NCI-H1105 (cell line): ENCODE measurements at regions not wholly inside any gene's neighbourhood (a gene's known extent, or its start where the extent isn't known, plus 50 kb on each side); places are given as distances from the start of the nearest gene placed in this dataset.

Experiments
- DNase-seq: peaks from one replicate; lab custom pipeline; 2025; lab: John Stamatoyannopoulos, UW

DNA sequence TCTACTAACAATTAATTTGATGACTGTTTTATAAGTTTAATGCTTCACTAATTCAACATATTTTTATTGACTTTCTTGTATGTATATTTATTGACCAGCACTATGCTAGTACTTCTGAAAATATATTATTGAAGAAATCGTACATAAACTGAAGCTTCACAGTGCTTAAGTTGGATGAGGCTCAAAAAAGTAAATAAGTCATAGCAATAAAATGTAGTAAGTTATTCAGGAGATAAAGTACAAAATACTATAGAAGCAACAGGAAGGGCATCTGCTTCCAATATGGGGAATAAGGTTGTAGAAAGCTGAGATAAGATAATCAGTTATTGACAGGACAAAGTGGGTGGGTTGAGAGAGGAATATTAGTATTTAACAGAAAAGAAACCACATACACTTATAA, 944.9 kb upstream of the MIR17HG start:
- DNase-seq: no peak

DNA sequence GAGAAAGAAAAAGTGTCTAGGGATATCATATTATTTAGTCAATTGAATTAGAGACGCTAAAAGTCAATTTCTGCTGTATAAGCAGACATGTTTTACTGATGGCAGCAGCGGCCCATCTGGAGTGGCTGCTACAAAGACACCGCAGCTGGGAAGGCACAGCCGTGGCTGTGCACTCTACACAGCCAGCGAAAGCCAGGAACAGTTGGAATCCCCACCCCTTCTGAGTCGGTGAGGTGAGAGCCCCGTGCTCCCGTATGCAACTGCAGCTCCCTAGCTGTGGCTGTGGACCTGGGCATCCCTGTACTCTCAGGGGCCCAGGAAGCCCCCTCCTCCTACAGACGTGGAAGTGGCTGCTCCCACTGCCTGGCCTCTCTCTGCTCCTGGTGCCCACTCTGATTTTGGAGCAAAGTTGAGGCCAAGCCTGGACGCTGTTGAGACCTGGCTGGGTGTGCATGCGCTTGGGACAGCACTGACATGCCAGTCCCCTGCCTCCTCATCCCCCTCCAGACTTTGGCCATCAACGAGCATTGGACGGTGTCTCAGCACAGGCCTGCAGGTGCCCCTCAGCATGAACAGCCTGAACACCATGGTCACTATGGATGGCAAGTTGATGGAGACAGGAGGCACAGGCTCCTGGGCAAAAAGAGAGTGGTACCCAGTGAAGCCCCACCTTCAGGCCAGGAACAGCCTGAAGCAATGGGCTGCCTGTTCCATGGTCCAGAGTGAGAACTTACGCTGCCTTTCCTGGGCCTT, 944.0 kb upstream of the MIR17HG start:
- DNase-seq: no peak

DNA sequence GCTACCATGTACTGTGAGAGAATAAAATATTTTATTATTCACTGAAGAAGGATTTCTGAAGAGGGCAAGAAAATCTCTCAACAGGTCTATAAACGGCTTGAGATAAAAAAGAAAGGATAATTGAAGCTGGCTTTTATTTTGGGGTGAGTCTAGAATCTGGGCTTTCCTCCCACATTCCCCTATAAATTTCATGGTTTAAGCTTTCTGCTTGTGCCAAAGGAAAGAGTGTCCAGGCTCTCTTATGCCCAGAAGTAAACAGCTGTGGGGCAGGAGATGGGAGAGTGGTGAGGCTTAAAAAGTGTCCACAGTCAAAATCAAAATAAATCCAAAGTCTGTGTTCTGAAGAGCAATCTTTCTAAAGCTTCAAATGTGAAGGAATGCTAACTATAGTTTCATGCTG, 942.2 kb upstream of the MIR17HG start:
- no peak for DNase-seq

DNA sequence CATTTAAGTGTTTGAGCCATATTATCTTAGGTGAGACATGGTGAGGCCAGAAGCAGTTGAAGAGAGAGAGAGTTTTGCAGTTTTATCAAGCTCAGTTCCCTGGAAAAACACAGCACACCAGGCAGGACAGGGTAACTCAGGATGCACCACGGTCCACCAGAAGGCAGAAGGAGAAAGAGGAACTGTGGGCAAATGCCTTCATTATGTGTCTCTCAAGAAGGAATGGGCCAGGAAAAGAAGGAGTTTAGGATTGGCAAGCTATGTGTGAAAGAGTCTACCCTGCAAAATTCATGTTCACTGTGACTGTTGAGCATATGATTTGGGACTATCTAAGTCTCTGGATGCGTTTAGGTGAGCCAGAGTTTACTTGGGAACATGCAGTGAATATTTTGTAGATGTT, 934.5 kb upstream of the MIR17HG start:
- DNase-seq: no peak

DNA sequence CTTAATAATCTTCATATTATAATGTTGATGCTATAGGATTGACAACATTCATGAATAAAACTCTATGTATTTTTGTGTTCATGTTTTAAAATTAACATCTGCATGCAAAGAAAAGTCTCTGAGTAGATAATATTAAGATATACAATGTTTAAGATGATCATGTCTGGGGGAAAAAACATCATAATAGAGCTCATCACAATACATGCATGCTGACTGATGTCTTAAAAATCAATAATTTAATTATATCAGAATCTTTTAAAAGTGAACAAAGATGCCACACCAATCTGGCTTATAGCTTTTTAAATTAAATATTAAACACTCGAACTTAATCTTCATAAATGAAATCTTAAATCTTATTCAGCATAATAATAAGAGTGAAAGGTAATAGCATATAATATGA, 933.9 kb upstream of the MIR17HG start:
- no peak for DNase-seq

DNA sequence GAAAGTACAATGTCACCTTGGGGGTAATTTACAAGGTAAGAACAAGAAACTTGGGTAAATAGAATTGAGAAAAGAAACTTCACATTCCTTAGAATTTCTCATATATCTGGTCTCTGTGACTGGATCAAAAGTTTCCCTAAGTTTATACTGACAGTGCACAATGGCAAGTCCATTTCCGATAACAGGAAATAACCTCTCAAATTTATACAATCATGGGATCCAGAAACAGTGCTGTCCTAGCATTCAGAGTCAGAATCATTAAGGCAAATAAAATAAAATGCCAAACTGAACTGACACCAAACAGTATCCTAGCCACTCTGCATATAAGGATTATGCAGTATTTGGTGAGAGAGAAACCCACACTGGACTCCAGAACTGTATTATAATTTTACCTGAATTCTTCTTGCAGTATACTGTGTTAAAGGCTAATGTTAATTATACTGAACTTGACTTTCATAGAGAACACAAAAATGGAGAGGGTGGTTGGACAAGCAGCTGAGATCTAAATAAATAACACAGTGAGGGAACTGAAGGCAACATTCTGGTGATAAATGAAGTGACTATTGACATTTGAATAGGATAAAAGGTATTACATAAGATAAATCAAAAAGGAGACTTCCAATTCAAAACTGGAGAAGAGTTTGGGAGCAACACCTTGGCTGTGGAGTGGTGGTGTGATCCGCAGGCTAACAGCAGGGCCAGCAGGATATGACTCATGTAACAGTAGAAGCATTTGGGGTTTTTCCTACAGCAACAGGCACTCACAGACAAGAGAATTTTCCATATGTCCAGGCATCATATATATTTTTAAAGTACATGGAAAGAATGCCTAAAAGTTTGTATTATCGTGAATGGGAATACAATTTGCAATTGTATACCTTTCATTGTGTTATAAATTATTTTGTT, 932.5 kb upstream of the MIR17HG start:
- no peak for DNase-seq

DNA sequence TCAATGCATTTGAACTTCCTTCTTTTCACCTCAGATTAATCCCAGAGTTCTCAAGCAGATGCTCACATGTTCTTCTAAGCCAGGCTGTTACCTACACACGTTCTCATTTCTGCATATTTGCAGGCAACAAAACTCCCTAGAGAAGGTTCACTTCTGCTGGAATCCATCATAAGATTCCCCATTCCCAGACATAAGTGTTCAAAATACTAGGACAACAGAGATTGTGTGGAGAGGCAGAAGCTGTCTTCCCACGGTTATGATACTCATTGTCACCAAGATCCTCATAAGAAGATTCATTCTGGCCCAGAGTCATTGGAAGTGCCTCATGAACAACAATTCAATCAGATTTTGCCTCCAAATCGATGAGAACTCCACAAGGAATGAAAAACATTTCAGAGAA, 931.6 kb upstream of the MIR17HG start:
- no peak for DNase-seq

DNA sequence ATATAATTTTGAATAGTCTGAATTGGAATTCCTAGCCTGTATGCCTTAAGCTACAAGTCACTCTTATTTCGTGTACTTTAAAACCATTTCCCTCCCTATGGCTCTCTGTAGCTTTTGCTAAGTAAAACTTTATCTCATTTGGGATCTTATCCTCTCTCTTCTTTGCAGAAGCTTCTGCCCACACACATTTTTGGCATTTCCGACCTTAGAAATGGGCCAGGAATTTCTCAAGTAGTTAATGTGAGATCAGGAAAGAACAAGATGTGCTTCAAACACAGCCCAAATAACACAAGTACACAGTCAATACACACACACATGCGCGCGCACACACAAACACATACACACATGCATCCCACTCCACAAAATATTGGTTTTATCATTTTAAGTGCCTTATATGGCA, 931.0 kb upstream of the MIR17HG start:
- DNase-seq: no peak

DNA sequence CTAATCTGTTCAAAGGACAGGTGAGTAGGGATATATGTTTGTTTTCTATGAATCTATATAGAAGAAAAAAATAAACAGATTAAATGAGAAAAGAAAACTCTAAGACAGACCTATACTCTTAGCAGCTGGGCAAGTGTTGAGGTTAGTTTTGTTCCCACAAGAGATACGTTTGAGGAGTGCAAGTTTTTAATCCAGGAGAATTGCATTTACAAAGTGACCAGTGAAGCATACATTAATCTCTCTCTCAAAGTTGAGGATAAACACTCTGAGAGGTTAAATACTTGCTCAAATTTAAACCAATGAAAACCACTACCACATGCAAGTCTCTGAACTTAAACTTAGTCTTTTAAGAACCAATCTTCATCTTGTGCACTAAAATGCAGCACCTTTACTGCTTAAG, 930.5 kb upstream of the MIR17HG start:
- no peak for DNase-seq

DNA sequence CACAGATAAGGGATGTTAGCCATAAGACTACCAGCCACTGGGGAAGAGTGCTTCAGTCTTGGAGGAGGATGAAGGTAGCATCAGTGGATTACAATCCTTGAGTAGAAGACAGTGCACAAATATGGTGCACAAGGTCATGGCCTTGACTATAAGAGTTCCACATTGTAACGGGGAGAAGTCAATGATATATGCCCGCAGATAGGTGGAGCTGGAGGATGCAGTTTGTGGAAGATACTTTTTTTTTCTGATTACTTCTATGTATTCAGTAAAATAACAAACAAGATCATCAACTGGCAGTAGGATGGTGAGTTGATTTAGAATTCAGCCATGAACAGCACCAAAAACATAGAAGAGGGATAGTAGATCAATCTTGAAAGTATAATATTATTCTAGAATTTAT, 926.8 kb upstream of the MIR17HG start:
- no peak for DNase-seq

DNA sequence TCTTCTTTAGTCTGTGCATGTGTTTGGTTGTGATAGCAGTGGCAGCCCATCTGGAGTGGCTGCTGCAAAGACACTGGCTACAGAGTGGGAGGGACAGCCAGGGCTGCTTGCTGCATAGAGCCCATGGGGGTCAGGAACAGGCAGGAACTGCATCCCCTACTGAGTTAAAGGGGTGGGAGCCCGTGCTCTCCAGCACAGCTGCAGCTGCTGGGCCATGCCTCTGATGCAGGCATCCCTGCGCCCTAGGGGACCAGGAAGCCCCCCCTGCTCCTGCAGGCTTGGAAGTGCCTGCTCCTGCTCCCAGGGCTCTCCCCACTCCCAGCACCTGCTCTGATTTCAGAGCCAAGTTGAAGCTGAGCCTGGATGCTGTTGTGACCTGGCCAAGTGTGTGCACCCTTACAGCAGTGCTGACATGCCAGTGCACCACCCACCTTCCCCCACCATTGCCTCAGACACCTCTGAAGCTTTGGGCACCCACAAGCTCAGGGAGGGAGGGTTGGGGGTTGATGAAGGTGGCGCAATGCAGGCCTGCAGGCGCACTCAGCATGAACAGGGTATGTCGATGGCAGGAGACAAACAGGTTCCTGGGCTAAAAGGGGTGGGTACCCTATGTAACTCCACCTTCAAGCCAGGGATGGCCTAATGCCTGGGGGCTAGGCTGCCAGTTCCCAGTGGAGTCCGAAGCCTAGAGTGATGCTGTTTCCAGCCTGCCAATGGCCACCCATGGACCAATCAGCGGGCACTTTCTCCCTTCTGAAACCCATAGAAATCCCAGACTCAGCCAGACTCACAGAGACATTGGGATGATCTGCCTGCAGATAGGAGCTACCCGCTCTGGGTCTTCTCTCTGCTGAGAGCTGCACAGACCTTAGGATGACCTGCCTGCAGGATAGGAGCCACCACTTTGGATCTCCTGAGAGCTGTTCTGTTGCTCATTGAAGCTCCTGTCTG, 919.9 kb upstream of the MIR17HG start:
- no peak for DNase-seq

DNA sequence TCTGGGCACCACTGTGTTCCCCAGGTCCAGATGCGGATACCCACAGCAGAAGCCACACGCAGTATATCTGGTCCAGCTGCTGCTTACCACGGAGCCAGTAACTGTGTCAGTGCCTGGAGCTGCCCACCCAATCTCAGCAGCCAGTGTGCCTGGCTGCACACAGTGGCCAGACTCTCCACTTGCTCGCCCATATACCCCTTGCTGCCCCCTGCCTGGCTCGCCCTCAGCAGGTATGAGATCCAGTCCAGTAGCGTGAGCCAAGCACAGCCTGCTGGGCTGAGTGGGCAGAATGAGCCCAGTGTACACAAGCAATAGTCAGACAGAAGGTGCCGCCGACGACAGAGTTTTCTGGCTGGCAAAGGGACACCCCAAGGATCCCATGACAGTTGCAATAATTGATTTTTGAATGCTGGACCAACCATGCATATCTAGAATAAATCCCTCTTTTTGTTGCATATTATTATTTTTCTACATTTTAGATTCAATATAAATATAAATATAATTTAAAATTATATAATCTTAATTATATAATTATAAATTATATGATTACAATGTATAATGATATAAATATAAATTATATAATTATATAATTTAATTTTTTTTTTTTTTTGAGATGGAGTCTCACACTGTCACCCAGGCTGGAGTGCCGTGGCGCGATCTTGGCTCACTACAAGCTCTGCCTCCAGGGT, 918.8 kb upstream of the MIR17HG start:
- DNase-seq: no peak

DNA sequence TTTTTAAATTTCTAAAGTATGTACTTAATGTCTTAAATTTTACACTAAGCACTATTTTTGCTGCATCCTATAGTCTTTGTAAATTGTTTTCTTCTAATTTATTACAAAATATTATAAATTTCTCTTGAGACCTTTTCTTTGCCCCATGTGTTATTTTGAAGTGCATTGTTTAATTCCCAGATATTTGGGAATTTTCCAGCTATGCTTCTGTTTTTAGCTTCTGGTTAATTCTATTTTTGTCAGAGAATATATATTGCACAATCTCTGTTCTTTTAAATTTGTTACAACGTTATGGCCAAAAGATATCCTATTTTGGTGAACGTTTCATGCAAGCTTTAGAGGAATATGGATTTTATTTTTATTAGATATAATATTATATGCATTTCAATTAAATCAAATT, 917.4 kb upstream of the MIR17HG start:
- no peak for DNase-seq

DNA sequence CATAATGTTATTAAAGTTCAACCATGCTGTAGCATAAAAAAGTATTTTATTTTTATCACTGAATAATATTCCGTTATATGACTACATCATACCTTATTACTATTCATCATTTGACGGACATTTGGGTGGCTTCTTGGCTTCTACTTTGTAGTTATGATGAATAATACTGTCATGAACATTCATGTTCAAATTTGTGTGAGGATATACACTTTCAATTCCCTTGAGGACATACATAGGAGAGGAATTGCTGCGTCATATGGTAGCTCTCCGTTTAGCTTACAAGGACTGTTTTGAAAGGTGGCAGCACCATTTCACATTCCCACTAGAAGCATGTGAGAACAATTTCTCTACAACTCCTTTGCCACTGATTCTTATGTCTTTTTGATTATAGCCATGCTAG, 910.8 kb upstream of the MIR17HG start:
- DNase-seq: no peak

DNA sequence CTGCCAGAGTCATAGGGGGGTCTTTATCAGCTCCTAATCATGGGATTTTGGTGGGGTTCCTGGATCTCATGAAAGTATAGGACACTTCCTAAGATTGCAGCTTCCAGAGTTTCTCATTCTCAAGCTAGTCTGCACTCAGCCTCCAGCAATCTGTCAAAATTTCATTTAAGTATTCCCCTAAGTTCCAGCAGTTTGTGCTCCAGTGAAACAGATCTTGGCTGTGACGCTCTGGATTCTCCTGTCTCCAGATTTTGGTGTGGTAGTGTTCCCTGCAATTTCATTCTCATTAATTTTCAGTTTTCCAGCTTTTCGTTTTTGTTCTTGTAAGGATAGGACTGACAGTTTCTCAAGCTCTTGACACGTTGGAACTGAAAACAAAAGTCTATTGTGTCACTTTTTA, 908.9 kb upstream of the MIR17HG start:
- DNase-seq: no peak

DNA sequence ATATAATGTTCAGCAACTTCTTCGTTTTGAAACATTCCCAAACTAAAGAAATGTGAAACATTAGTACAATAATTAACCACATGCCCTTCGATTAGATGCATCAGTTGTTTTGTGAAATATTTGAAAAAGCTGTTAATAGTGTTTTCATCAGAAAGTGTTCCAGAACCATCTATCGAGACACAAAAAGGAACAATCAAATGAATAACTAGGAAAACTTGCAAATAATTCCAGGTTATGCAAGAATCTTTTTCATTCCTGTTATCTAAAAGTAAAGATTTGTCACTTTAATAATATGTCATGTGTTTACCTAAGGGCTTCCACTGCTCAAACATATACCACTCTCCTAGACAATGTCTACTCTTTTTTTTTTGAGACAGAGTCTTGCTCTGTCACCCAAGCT, 904.2 kb upstream of the MIR17HG start:
- DNase-seq: no peak

DNA sequence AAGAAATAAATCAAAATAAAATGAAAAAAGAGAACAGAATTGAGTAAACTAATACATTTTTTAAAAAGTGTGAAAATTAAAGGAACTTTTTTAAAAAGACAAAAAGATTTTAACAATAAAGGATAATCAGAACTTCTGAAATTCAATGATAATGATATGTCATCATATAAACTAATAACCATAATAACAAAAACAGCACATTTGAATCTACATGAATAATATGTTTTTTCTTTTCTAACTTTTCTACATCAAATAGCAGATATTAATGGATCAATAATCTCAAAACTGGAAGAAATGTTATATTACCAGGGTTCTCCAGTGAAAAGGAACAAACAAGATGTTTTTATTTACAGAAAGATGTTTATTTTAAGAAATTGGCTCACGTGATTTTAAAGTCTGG, 903.3 kb upstream of the MIR17HG start:
- no peak for DNase-seq

DNA sequence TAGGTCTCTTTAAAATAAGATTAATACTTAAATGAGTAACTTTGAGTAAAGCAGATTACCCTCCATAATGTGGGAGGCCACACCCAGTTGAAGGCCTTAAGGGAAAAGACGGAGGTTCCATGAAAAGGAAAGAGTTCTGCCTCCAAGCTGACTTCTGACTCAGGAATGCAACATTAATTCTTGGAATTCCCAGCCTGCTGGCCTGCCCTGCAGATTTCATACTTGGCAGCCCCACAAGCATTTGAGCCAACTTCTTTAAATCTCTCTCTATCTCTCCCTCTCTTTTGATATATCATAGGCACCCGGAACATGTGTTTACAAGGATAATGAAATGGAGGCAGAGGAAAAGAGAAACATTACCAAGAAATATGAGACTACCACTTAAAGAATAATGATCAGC, 902.3 kb upstream of the MIR17HG start:
- DNase-seq: no peak

DNA sequence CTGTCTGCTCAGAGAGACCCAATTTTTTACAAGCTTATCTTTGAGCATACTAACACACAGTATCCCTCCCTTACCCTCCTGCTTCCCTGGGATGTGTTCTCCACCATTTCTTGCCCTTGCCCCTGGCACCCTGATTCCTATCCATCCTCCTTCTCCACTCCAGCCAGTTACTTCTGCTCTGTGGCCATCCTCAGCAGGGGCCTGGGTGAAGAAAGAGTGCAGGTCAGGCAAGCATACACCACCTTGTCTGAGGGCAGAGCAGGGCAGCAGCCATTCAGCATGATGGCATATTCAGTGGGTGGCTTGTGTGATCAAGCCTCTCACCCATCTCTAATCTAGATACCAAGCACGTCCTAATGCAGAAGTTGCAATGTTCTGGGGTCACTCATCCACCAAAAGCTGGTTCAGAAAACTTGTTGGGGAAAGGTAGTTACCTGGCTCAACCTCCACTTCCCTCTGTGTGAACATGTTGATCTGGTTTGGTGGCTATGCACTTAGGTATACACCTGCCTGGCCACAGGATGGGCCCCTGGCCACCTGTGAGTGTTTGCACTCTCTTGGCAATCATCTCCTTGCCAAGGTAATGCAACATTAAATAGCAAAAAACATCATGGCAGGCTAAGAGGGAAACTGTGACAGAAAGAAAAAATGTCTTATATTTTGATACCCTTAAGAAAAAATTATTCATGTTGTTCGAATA, 900.3 kb upstream of the MIR17HG start:
- DNase-seq: no peak

DNA sequence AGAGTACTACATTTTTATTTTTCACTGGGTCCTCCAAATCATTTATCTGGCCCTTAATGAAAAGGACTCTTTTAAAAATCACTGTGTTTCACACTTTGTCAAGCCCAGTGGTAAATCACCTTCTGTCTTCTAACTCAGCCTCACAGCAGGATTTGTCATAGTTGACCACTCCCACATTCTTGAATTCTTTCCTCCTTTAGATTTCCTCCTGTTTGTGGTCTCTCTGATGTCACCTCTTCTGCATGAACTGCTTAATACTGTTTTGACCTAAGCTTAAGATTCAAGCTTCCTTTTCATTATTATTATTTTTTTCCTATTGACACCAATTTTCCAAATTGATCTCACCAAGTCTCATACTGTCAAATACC, 899.8 kb upstream of the MIR17HG start:
- DNase-seq: no peak

DNA sequence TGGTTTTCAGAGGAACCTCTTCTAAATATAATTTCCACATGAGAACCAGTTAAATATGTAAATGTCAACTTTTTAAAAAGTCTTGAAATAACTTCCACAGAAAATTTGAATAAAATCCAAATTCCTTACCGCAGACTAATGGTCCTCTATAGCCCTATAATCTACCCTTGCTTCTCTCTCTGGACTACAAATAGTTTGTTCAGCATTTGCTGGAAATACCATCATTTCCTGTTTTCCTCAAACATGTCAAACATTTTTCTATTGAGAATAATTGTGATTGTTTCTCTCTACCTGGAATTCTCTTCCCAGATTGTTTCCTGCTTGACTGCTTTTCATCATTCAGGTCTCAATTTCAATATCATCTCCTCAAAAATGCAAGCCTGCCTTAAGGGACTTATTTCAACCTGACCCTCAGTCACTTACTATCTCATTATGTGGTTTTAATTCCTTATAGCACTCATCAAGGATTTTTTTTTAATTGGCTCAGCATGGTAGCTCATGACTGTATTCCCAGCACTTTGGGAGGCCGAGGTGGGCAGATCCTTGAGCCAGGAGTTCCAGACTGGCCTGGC, 898.9 kb upstream of the MIR17HG start:
- DNase-seq: no peak
